HG03280 (cell line): ENCODE measurements at regions not wholly inside any gene's neighbourhood (a gene's known extent, or its start where the extent isn't known, plus 50 kb on each side); places are given as distances from the start of the nearest gene placed in this dataset.
A peak's percentile ranks its signal among the peaks of the same experiment; 100 is the strongest.

Source experiments
- ATAC-seq: cut with Tn5 transposase; IDR thresholded peaks from one replicate; pipeline ENCODE4 v1.9.1; 2021; ENCODE audit warnings: mild to moderate bottlenecking, moderate library complexity; ENCODE audit not compliant: unreplicated experiment

DNA sequence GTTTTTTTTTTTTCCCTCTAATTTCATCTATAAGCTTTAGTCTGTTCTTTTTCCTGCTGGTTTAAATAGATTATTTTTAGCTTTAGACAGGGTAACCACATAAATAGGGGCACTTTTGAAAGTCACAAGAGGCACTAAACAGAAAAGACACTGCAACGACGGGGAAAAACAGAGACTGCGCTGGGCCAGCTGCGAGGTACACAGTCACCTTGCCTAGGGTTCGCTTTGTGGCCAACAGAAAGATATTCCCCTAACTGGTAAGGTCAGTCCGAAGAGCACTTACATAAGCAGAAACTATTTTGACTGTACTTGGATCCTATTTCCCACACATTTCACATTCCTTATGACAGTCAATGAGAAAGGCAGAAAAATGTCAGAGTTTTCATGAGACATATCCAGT is 175.6 kb upstream of the PHF14 start:
- ATAC-seq, result no peak

DNA sequence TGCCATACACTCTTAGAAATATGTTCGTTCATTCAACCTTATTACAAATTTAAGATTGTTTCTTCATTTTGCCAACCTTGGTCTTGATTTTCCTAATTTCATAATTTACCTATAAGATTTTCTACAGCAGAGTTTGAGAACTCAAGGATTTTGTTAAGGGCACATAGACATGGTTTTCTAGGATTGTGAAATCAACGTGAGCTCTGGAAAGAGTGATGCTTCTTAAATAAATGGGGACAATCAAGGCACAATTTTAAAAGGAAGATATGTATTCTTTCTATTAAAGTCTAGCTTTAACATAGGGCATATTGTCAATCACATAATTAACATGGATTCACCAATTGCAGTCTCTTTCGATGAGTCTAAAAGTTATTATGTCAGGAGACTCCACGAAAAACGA is 174.2 kb upstream of the PHF14 start:
- no peak for ATAC-seq

DNA sequence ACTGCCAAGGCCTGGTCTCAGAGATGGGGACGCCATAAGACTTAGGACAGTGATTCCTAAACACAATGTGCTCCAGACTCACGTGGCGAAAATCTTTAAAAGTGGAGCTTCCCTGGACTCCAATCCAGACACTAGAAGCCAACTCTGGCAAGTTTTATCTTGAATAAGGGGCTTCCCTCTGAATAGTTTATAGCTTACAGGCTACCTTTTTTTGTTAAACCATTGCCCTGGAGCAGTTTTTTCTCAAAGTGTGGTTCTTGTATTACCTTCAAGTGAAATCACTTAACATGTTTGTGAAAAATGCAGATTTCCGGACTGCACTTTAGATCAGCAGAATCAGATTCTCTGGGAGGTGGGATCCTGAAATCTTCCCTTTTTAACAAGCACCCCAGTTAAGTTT is 171.7 kb upstream of the PHF14 start:
- ATAC-seq, result no peak

DNA sequence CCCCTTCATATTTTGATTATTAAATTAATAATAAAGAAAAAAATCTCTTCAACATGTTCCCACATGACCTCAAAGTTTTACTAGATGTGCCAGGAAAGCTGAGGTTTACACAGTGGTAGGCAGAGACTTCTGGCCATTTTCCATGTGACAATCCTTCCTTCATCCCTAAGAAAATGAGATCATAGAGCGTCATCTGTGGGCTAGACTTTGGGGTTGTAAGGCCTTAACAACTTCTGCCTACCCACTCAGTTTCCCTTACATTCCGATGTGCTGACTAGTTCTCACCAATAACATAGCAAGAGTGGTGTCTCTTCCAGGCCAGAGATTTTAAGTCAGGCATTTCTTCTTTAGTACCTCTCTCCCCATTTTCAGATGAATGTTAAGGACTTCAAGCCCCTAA is 171.1 kb upstream of the PHF14 start:
- ATAC-seq, result no peak

DNA sequence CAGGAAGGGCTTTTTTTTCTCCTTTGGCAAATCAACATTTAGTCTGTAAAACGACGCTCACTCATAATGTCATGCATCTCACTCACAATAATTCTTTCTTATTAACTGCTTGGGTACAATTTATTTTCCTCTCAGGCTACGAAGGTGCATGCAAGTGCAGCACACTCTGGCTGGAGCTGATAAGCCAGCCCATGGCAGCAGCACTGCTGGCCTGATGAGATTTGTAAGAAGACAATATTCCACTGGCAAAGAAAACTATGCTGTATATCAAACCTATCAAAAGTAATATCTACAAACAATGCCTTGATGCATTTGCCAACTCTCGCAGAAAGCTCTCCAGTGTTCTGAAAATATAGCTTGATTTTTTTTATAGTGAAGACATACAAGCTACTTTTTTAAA is 170.0 kb upstream of the PHF14 start:
- ATAC-seq, result no peak

DNA sequence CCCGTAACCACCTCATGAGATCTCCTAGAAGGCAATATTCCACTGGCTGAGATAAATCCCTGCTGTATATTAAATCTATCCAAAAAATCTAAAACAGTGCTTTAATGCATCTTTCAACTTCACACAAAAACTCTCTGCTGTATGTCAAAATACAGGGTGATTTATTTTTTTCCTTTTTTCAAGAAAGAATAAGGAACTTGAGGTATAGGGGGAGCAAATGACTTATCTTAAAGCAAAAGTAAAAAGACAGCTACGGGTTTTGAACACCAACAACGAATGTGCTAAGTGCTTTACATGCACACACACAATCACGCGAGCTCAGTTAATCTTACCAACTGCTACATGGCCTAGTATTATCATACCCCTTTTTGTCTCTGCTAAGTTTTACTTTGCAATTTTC is 168.9 kb upstream of the PHF14 start:
- ATAC-seq, result no peak

DNA sequence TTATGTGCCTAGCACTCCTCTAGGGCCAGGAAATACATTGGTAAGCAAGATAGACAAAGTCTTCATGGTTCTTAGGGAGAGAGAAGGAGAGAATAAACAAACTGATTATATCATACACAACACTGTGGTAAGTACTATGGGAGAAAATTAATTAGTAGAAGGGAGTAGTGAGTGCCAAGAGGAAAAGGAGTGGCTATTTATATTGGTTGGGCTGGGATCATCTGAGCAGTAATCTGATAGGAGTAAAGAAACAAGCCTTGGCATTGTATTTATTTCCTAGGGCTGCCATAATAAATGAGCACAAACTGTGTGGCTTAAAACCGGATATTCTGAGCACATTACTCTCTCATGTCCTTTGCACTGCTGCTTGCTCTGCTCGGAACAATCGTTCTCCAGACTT is 158.1 kb upstream of the PHF14 start:
- no peak for ATAC-seq

DNA sequence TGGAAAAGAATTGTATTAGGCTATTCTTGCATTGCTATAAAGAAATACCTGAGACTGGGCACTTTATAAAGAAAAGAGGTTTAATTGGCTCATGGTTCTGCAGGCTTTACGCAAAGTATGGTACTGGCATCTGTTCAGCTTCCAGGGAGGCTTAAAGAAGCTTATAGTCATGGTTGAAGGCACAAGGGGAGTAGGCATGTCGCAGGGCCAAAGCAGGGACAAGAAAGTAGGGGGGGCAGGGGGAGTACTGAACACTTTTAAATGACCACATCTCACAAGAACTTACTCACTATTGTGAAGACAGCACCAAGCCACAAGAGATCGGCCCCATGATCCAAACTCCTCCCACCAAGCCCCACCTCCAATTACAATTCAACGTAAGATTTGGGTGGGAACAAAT is 152.5 kb upstream of the PHF14 start:
- ATAC-seq, result no peak

DNA sequence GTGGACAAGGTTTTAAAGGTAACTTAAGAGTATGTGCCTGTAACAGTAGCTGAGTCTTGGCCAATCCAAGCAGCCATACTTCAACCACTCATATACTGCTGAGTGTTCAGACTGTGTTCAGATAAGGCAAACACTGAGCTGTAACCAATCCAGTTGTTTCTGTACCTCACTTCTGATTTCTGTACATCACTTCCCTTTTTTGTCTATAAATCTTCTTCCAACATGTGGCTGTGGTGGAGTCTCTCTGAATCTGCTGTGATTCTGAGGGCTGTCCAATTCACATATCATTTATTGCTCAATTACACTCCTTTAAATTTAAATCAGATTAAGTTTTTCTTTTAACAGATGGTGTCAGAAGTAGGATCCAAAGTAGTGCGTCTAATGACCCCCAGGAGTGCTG is 149.5 kb upstream of the PHF14 start:
- ATAC-seq, result no peak

- ATAC-seq, result no peak
Measured at GRCh38 chr7:10838228-10838627, 135.4 kb upstream of the PHF14 start.

- no peak for ATAC-seq
Measured at GRCh38 chr7:10845225-10845624, 128.4 kb upstream of the PHF14 start.

DNA sequence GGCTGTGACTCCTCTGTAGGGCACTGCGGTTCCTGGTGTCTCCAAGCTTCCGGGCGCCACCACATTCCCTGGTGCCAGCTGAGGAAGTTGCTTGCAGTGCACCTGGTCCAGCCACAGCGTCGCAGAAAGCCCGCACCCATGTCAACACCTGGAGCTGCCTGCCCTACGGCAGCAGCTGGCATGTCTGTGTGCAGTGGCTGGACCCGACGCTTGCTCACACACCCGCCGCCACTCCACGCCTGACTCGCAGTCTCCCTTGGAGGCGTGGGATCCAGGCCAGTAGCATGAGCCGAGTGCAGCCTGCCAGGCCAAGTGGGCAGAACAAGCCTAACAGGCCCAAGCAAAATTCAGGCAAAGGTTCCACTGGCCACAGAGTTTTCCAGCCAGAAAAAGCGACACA is 118.1 kb upstream of the PHF14 start:
- ATAC-seq, result no peak

DNA sequence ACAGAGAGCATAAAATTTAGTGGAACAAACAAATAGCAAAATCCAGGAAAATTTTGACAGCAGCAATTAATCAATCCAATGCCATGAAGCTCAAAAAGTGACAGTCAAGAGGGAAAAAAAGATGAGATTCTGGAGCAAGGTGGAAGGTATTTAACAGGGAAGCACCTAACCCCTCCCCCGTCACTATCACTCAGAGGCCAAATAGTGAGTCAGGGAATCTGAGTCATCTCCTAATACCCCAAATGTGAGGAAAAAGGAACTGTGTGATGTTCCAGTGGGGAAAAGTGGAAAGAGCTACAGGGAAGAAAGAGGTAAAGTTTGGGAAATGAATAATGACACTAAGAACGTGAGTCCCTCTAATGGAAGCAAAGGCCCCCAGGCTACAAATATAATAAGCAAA is 113.2 kb upstream of the PHF14 start:
- ATAC-seq, result no peak

GRCh38 chr7:10863476-10863875 is 110.2 kb upstream of the PHF14 start:
- no peak for ATAC-seq

DNA sequence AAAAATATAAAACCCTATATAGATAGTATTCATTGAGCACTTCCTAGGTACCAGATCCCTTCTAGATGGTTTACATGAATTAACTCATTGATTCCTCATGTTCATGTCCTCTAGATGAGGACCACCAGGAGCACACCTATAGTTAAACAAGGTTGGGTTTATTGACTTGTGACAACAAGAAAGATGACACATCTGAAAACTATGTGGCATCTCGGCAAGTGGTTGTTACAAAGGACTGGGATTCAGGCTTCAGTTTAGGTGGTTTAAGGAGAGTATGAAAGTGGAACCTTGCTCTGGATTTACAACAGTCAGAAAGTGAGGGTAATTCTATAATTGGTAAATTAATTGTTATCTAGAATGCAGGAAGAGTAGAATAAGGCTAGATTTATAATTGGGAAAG is 99.0 kb upstream of the PHF14 start:
- no peak for ATAC-seq

DNA sequence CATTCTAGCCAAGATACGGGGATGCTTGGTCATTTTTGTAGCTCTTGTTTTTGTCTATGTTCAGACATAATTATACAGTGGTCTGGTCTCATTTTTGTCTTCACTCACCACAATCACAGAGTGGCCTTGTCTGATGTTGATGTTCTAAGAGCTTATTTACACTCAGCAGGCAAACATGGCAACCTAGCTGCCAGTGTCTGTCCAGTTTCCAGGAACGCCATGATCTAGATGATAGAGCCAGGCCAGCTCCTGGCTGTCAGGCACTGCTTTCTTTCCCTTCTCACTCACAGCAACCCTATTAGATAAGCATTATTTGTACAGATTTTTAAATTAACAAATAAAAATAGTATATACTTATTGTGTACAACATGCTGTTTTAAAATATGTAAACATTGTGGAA is 98.6 kb upstream of the PHF14 start:
- no peak for ATAC-seq

- ATAC-seq, result peak; percentile 20
Measured at GRCh38 chr7:10888861-10889260, 84.8 kb upstream of the PHF14 start.

GRCh38 chr7:10889266-10889898 is 84.3 kb upstream of the PHF14 start:
- ATAC-seq, result peak; percentile 93

GRCh38 chr7:10908600-10908999 is 65.1 kb upstream of the PHF14 start:
- no peak for ATAC-seq

GRCh38 chr7:10910447-10910846 is 63.2 kb upstream of the PHF14 start:
- ATAC-seq, result no peak

DNA sequence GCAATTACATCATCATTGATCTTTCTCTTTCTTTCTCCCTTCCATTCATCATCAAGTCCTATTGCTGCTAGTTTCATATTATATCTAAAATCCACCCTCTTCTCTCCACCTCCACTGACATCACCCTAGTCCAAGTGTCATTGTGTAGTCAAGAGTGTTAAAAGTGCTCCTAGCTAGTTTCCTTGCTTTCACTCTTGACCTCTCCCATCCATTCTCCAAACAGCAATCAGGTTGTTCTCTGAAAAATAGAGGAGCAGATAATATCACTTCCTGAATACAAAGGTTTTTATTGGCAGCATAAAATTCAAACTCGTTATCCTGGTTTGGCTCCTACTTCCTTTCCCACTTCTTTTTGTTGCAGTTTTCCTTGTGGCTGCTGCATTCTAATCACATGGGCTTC is 61.6 kb upstream of the PHF14 start:
- ATAC-seq, result no peak

DNA sequence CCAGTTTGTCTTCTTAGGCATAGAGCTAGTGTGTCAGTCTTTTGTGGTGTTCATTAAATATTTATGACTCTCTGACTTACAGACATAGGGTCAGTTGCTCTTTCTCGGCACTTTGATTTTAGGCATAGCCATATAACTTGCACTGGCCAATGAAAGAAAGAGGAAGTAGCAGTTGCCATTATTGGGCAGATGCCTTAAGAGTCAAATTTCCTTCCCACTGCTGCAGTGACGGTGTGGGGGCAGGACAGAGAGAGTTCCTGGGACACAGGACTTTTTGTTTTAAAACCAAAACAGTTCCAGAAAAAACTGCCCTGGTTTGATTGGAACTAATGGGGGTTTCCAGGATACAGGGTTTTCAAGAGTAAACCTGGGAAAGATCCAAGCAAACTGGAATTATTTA is 60.2 kb upstream of the PHF14 start:
- no peak for ATAC-seq

GRCh38 chr7:10918093-10918590 is 55.5 kb upstream of the PHF14 start:
- no peak for ATAC-seq
